GM12878 (cell line): ENCODE measurements at regions not wholly inside any gene's neighbourhood (a gene's known extent, or its start where the extent isn't known, plus 50 kb on each side); places are given as distances from the start of the nearest gene placed in this dataset.

Experiments
- ATAC-seq: fragments of 200-7000 bp; cut with Tn5 transposase; 3 replicates; pipeline ENCODE4 v1.9.1; 2020; ENCODE audit warnings: mild to moderate bottlenecking, moderate library complexity
- BruUV-seq: library from RNA; stranded (reverse); fragments of 400-500 nt; replicated peaks from 2 replicates; lab custom pipeline; 2021; lab: Mats Ljungman, UMichigan
- CTCF ChIA-PET: fragments of 300-600 bp; sonication (Branson Sonifier 250); formaldehyde crosslinking; extraction: SDS; loops from one replicate; lab custom pipeline; 2021; ENCODE audit warnings: inconsistent platforms; lab: Yijun Ruan, JAX
- POLR2A ChIA-PET: fragments of 350-600 bp; formaldehyde crosslinking; extraction: SDS; loops from one replicate; lab custom pipeline; 2021; ENCODE audit warnings: inconsistent platforms; lab: Charles Lee
- RAD21 ChIA-PET: fragments of 300-600 bp; sonication (Branson Sonifier 250); formaldehyde crosslinking; loops from one replicate; lab custom pipeline; 2023; ENCODE audit warnings: antibody characterized with exemption; ENCODE audit not compliant: unreplicated experiment; lab: Charles Lee
- SMC1A ChIA-PET: fragments of 300-600 bp; sonication (Branson Sonifier 250); formaldehyde crosslinking; loops from one replicate; lab custom pipeline; 2023; ENCODE audit not compliant: unreplicated experiment, uncharacterized antibody; lab: Charles Lee
- DNase-seq: peaks from one replicate; pipeline ENCODE4 v3.0.0-alpha.2; 2011; ENCODE audit warnings: low read depth, low spot score
- FAIRE-seq: peaks from 3 replicates; lab custom pipeline; 2011; peaks lifted over from hg19 to GRCh38; lab: Jason Lieb, UNC
- H2AFZ ChIP-seq: 2 replicates; pipeline ENCODE4 v1.6.0; 2011; ENCODE audit warnings: low read depth, low read length, control low read depth; ENCODE audit not compliant: control insufficient read depth
- H3K27ac ChIP-seq: 2 replicates; pipeline ENCODE4 v1.5.1; 2011; ENCODE audit warnings: control low read depth; ENCODE audit not compliant: control insufficient read depth, insufficient read depth
- H3K27me3 ChIP-seq, 2 experiments: replicated peaks in 1 of 2; 2 replicates each; pipeline versions ENCODE4 v1.6.0 to v1.6.1; 2011; ENCODE audit warnings: low read length in 1 of 2; ENCODE audit not compliant: control insufficient read depth in 2 of 2, insufficient read depth in 2 of 2
- H3K36me3 ChIP-seq, 2 experiments: 2 replicates each; pipeline ENCODE4 v1.5.1; 2011; ENCODE audit warnings: low read length in 1 of 2; ENCODE audit not compliant: control insufficient read depth in 2 of 2, insufficient read depth in 2 of 2
- H3K4me1 ChIP-seq: 2 replicates; pipeline ENCODE4 v1.6.1; 2011; ENCODE audit warnings: mild to moderate bottlenecking, low read length, moderate library complexity, mixed read lengths; ENCODE audit not compliant: control insufficient read depth, insufficient read depth
- H3K4me2 ChIP-seq: 2 replicates; pipeline ENCODE4 v1.6.0; 2011; ENCODE audit warnings: control low read depth; ENCODE audit not compliant: control insufficient read depth, insufficient read depth
- H3K4me3 ChIP-seq: fragments of 200-600 bp; sonication (generic); 2 replicates; pipeline ENCODE4 v1.5.1; 2016
- H3K79me2 ChIP-seq: 2 replicates; pipeline ENCODE4 v1.6.0; 2011; ENCODE audit warnings: low read length; ENCODE audit not compliant: control insufficient read depth, insufficient read depth
- H3K9ac ChIP-seq: 2 replicates; pipeline ENCODE4 v1.8.0; 2011; ENCODE audit warnings: low read length, control low read depth, mixed read lengths; ENCODE audit not compliant: control insufficient read depth, insufficient read depth
- H3K9me3 ChIP-seq: replicated peaks from 3 replicates; pipeline ENCODE4 v1.5.1; 2011; ENCODE audit warnings: mild to moderate bottlenecking, low read length; ENCODE audit not compliant: control insufficient read depth, insufficient read depth
- H4K20me1 ChIP-seq: 2 replicates; pipeline ENCODE4 v1.6.0; 2011; ENCODE audit not compliant: control insufficient read depth, insufficient read depth
- CBX5 ChIP-seq: sonication (generic); IDR thresholded peaks from 2 replicates; pipeline ENCODE4 v1.6.1; 2016; ENCODE audit warnings: low read depth, moderate library complexity, mild to moderate bottlenecking, inconsistent platforms
- CHD4 ChIP-seq: fragments of 200-600 bp; sonication (generic); IDR thresholded peaks from 2 replicates; pipeline ENCODE4 v1.6.1; 2016; ENCODE audit warnings: mild to moderate bottlenecking
- DPF2 ChIP-seq: fragments of 450-650 bp; IDR thresholded peaks from 2 replicates; pipeline ENCODE4 v1.6.1; 2017; ENCODE audit warnings: mild to moderate bottlenecking
- EED ChIP-seq: sonication (generic); IDR thresholded peaks from 2 replicates; pipeline ENCODE4 v1.6.1; 2016; ENCODE audit warnings: antibody characterized with exemption, low read depth
- EZH2 ChIP-seq: IDR thresholded peaks from 2 replicates; pipeline ENCODE4 v1.6.1; 2012; ENCODE audit warnings: low read depth, mild to moderate bottlenecking, control low read depth, inconsistent platforms, low read length, borderline replicate concordance; ENCODE audit not compliant: control insufficient read depth
- FOS ChIP-seq: IDR thresholded peaks from 3 replicates; pipeline ENCODE4 v1.6.1; 2011; ENCODE audit warnings: borderline replicate concordance; ENCODE audit not compliant: insufficient read length; ENCODE audit errors: extremely low read depth
- GABPA ChIP-seq: IDR thresholded peaks from 2 replicates; pipeline ENCODE4 v1.6.1; 2014; ENCODE audit warnings: antibody characterized with exemption, low read depth, mild to moderate bottlenecking, inconsistent platforms
- IKZF2 ChIP-seq, 2 experiments: fragments of 450-650 bp; IDR thresholded peaks; 2 replicates each; pipeline ENCODE4 v1.6.1; 2017; ENCODE audit warnings: mild to moderate bottlenecking in 2 of 2, moderate library complexity in 2 of 2
- JUND ChIP-seq: IDR thresholded peaks from 2 replicates; pipeline ENCODE4 v1.6.1; 2012; ENCODE audit warnings: low read depth, mild to moderate bottlenecking, low read length, improper control_type of control experiment, moderate library complexity
- KLF5 ChIP-seq: fragments of 450-650 bp; IDR thresholded peaks from 2 replicates; pipeline ENCODE4 v1.6.1; 2014; ENCODE audit warnings: mild to moderate bottlenecking; ENCODE audit not compliant: partially characterized antibody
- MYB ChIP-seq: fragments of 150-350 bp; IDR thresholded peaks from 2 replicates; pipeline ENCODE4 v1.6.1; 2014; ENCODE audit warnings: mild to moderate bottlenecking, low read depth, low read length, borderline replicate concordance
- POLR2A ChIP-seq: IDR thresholded peaks from 2 replicates; pipeline ENCODE4 v1.6.1; 2011; ENCODE audit warnings: low read depth, mild to moderate bottlenecking, low read length
- SIN3A ChIP-seq: IDR thresholded peaks from 2 replicates; pipeline ENCODE4 v1.6.1; 2012; ENCODE audit warnings: low read depth, low read length, improper control_type of control experiment
- TAF1 ChIP-seq: IDR thresholded peaks from 2 replicates; pipeline ENCODE4 v1.6.1; 2011; ENCODE audit warnings: mild to moderate bottlenecking, low read depth, low read length, borderline replicate concordance
- TCF12 ChIP-seq: IDR thresholded peaks from 2 replicates; pipeline ENCODE4 v1.6.1; 2011; ENCODE audit warnings: low read depth, mild to moderate bottlenecking, low read length
- TCF3 ChIP-seq: IDR thresholded peaks from 2 replicates; pipeline ENCODE4 v1.6.1; 2012; ENCODE audit warnings: low read depth, mild to moderate bottlenecking, low read length, borderline replicate concordance; ENCODE audit not compliant: insufficient read depth
- ZBTB4 ChIP-seq: fragments of 450-650 bp; formaldehyde crosslinking; IDR thresholded peaks from 2 replicates; pipeline ENCODE4 v1.4.0; 2022; ENCODE audit warnings: mild to moderate bottlenecking, moderate library complexity
- ZNF274 ChIP-seq: IDR thresholded peaks from one replicate; pipeline ENCODE4 v1.8.0; 2011; ENCODE audit not compliant: insufficient read length, insufficient read depth
- WGBS: methylation state at CpG from one replicate; pipeline ENCODE4 v1.1.6; 2016; ENCODE audit warnings: low lambda C conversion rate; ENCODE audit not compliant: insufficient replicate concordance, insufficient coverage; ENCODE audit errors: missing lambda C conversion rate; 5-methylcytosine and 5-hydroxymethylcytosine counted together
- in situ Hi-C: fragments of 300-500 bp; cut with MboI; formaldehyde crosslinking; loops from 9 replicates; pipeline ENCODE4 v1.14.3; 2018; ENCODE audit warnings: mixed read lengths
- intact Hi-C: fragments of 100-400 bp; cut with micrococcal nuclease; formaldehyde crosslinking; loops from one replicate; pipeline ENCODE4 v1.14.2; 2022; ENCODE audit not compliant: unreplicated experiment

- TF ChIP-seq CBX5 (no peak), JUND (no peak)
Measured at GRCh38 chr5:175054243-175054642, 329.9 kb downstream of the MSX2 start (continued).

GRCh38 chr5:175052351-175052750, 328.0 kb downstream of the MSX2 start:
- Histone ChIP-seq H3K4me1 (no peaks in the 10 kb centered on the region), H2AFZ (no peak overlapping the region), H3K79me2 (no peaks in the 10 kb centered on the region), H3K27me3 (no peaks in the 10 kb centered on the region), H3K9me3 (no peaks in the 10 kb centered on the region; the same call in 2 of the 3 replicates), H3K36me3 (no peaks in the 10 kb centered on the region), H3K4me3 (no peak overlapping the region), H3K4me2 (no peak overlapping the region), H3K9ac (no peak overlapping the region), H4K20me1 (no peaks in the 10 kb centered on the region), H3K27ac (no peak overlapping the region)
- no peak for TF ChIP-seq EED
- TF ChIP-seq ZNF274, result no peak
- no peak for TF ChIP-seq FOS
- TF ChIP-seq CHD4, result no peak
- no peak for TF ChIP-seq EZH2
- no peak for TF ChIP-seq GABPA
- TF ChIP-seq IKZF2 (IDR thresholded peaks at IDR 0.05), result no peak
- no peak for TF ChIP-seq KLF5
- no peak for TF ChIP-seq DPF2
- TF ChIP-seq TCF3, result no peak
- no peak for TF ChIP-seq MYB
- TF ChIP-seq POLR2A, result no peak
- no peak for TF ChIP-seq TAF1
- no peak for TF ChIP-seq TCF12
- no peak for TF ChIP-seq SIN3A
- TF ChIP-seq ZBTB4 (CRISPR knock-in tag), result no peak
- ATAC-seq (no peak), FAIRE-seq (no peak), DNase-seq (no peak)
- ChIA-PET CTCF (no interaction called here), RAD21 (no interaction called here), SMC1A (no interaction called here), POLR2A (no interaction called here)
- no TSS peak for BruUV-seq
- WGBS, result 0% methylated on average over 2 of the region's 2 CpGs
- in situ Hi-C loops, result no loop called here
- intact Hi-C loops, result no loop called here
